H1 (cell line): ENCODE measurements at regions not wholly inside any gene's neighbourhood (a gene's known extent, or its start where the extent isn't known, plus 50 kb on each side); places are given as distances from the start of the nearest gene placed in this dataset.

ENCODE experiments used
- ATF2 ChIP-seq: IDR thresholded peaks from 2 replicates; pipeline ENCODE4 v1.6.1; 2012; ENCODE audit warnings: low read length, inconsistent platforms
- CEBPB ChIP-seq: IDR thresholded peaks from 2 replicates; pipeline ENCODE4 v1.6.1; 2012; ENCODE audit warnings: low read depth, low read length
- EZH2 ChIP-seq: fragments of 200-600 bp; sonication (generic); IDR thresholded peaks from 2 replicates; pipeline ENCODE4 v1.7.1; 2012; ENCODE audit warnings: low read depth, mild to moderate bottlenecking, moderate library complexity, low read length, inconsistent platforms; ENCODE audit not compliant: severe bottlenecking
- JUND ChIP-seq: IDR thresholded peaks from 2 replicates; pipeline ENCODE4 v1.6.1; 2011; ENCODE audit warnings: mild to moderate bottlenecking, improper control_type of control experiment, low read length
- PHF8 ChIP-seq: fragments of 200-600 bp; sonication (generic); conservative IDR thresholded peaks from 2 replicates; pipeline ENCODE4 v1.7.1; 2012; ENCODE audit warnings: low read depth, mild to moderate bottlenecking, inconsistent platforms, low read length, moderate library complexity
- TEAD4 ChIP-seq: IDR thresholded peaks from 2 replicates; pipeline ENCODE4 v1.6.1; 2012; ENCODE audit warnings: low read depth, low read length, inconsistent platforms, mixed read lengths
- TF ChIP-seq, protein P1 (sequence below), 3 experiments: IDR thresholded peaks; 1 replicate in 2 of 3; 2 replicates in 1 of 3; pipeline versions ENCODE4 v1.5.1 to v1.6.1; 2011; ENCODE audit warnings: low read length in 3 of 3, mild to moderate bottlenecking in 3 of 3, inconsistent platforms in 2 of 3, low read depth in 1 of 3, moderate library complexity in 1 of 3; ENCODE audit not compliant: insufficient read depth in 1 of 3; ENCODE audit errors: control extremely low read depth in 1 of 3

- TF ChIP-seq PHF8 (no peak), ATF2 (no peak), EZH2 (no peak), TEAD4 (no peak), JUND (no peak), CEBPB (no peak)
- TF ChIP-seq, protein P1, sequence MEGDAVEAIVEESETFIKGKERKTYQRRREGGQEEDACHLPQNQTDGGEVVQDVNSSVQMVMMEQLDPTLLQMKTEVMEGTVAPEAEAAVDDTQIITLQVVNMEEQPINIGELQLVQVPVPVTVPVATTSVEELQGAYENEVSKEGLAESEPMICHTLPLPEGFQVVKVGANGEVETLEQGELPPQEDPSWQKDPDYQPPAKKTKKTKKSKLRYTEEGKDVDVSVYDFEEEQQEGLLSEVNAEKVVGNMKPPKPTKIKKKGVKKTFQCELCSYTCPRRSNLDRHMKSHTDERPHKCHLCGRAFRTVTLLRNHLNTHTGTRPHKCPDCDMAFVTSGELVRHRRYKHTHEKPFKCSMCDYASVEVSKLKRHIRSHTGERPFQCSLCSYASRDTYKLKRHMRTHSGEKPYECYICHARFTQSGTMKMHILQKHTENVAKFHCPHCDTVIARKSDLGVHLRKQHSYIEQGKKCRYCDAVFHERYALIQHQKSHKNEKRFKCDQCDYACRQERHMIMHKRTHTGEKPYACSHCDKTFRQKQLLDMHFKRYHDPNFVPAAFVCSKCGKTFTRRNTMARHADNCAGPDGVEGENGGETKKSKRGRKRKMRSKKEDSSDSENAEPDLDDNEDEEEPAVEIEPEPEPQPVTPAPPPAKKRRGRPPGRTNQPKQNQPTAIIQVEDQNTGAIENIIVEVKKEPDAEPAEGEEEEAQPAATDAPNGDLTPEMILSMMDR (IDR thresholded peaks at IDR 0.05; ENCODE audit: control extremely low read depth in 1 of 3, insufficient read depth in 1 of 3, low read depth in 1 of 3, low read length in 3 of 3), result no peak
Measured at GRCh38 chr20:7654231-7654630, 286.0 kb downstream of the HAO1 start.
